ENCODE measurements at regions not wholly inside any gene's neighbourhood (a gene's known extent, or its start where the extent isn't known, plus 50 kb on each side); places are given as distances from the start of the nearest gene placed in this dataset.

DNA sequence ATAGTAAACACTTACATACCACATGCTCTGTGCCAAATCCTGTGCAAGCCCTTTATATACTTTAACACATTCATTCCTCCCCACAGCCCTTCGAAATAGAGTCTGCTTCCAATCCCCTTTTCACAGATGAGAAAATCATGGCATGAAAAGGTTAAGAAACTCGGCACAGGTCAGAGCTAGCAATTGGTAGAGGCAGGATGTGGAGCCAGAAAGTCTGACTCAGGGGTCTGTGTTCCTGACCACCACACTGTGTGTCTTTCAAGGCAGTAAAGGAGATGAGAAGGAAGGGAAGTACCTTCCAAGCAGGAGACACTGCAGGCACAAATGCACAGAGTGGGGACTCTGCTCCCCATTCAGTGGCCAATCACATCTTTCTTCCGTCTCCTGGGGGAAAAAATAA lies 61.1 kb downstream of the SCN11A start:
- TF ChIP-seq, protein P1, sequence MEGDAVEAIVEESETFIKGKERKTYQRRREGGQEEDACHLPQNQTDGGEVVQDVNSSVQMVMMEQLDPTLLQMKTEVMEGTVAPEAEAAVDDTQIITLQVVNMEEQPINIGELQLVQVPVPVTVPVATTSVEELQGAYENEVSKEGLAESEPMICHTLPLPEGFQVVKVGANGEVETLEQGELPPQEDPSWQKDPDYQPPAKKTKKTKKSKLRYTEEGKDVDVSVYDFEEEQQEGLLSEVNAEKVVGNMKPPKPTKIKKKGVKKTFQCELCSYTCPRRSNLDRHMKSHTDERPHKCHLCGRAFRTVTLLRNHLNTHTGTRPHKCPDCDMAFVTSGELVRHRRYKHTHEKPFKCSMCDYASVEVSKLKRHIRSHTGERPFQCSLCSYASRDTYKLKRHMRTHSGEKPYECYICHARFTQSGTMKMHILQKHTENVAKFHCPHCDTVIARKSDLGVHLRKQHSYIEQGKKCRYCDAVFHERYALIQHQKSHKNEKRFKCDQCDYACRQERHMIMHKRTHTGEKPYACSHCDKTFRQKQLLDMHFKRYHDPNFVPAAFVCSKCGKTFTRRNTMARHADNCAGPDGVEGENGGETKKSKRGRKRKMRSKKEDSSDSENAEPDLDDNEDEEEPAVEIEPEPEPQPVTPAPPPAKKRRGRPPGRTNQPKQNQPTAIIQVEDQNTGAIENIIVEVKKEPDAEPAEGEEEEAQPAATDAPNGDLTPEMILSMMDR (IDR thresholded peaks at IDR 0.05; ENCODE audit: poor library complexity, severe bottlenecking) = no peak
- TF ChIP-seq EZH2 (IDR thresholded peaks at IDR 0.05; ENCODE audit: borderline replicate concordance, insufficient read depth, low read length, poor library complexity, severe bottlenecking) (no peak), MXI1 (conservative IDR thresholded peaks at IDR 0.05; ENCODE audit: poor library complexity, severe bottlenecking) (no peak), EP300 (conservative IDR thresholded peaks at IDR 0.05; ENCODE audit: poor library complexity, severe bottlenecking) (no peak)

Measured in neural cell (in vitro differentiated cells).